Ovary (tissue), 7 donors: ENCODE measurements at regions not wholly inside any gene's neighbourhood (a gene's known extent, or its start where the extent isn't known, plus 50 kb on each side); places are given as distances from the start of the nearest gene placed in this dataset.

ENCODE experiments used
- DNase-seq, 5 donors: peaks; one replicate each; pipeline ENCODE4 v3.0.0-alpha.2; 2019 to 2020
- H3K27ac ChIP-seq, 2 donors: fragments of 200-600 bp; one replicate each; pipeline versions ENCODE4 v1.5.1 to v1.8.0; 2019 to 2022
- H3K27me3 ChIP-seq: fragments of 200-600 bp; one replicate; pipeline ENCODE4 v1.8.0; 2022
- H3K36me3 ChIP-seq: fragments of 200-600 bp; sonication (generic); one replicate; pipeline ENCODE4 v1.5.1; 2019
- H3K4me1 ChIP-seq: one replicate; pipeline ENCODE4 v1.8.1; 2013; ENCODE audit warnings: mild to moderate bottlenecking, moderate library complexity; ENCODE audit not compliant: insufficient read depth
- H3K4me3 ChIP-seq: fragments of 200-600 bp; sonication (generic); one replicate; pipeline ENCODE4 v1.5.1; 2017
- H3K9me3 ChIP-seq, 2 donors: fragments of 200-600 bp in 1 of 2; sonication (generic) in 1 of 2; one replicate each; pipeline versions ENCODE4 v1.5.1 to v1.8.1; 2013 to 2019; ENCODE audit warnings: mild to moderate bottlenecking in 1 of 2, moderate library complexity in 1 of 2
- EP300 ChIP-seq: sonication (generic); formaldehyde crosslinking; IDR thresholded peaks from one replicate; pipeline ENCODE4 v1.6.1; 2017; ENCODE audit warnings: antibody characterized with exemption
- POLR2A ChIP-seq: fragments of 450-650 bp; IDR thresholded peaks from one replicate; pipeline ENCODE4 v1.6.1; 2017; ENCODE audit warnings: antibody characterized with exemption, mild to moderate bottlenecking, moderate library complexity
- WGBS, 3 donors: extraction: QIAGEN DNeasy Blood & Tissue Kit in 1 of 3; methylation state at CpG; one replicate each; pipeline versions ENCODE4 v1.1.5 to v1.1.7; 2013 to 2017; 5-methylcytosine and 5-hydroxymethylcytosine counted together
- intact Hi-C, 4 donors: fragments of 100-400 bp; cut with DNase I; formaldehyde crosslinking; loops; one replicate each; pipeline versions ENCODE4 v1.11.0 to v1.15.1; 2022 to 2023
- TF ChIP-seq, protein P1 (sequence below), 3 donors: fragments of 450-650 bp in 2 of 3; fragments of 200-600 bp in 1 of 3; IDR thresholded peaks; one replicate each; pipeline versions ENCODE4 v1.5.1 to v1.8.0; 2016 to 2022; ENCODE audit warnings: antibody characterized with exemption in 3 of 3, mild to moderate bottlenecking in 1 of 3
- donor health status: DM: no; HTN: no; CAD: no; lungs with moderate emphysema.
- donor health status: DM: no; HTN: no; CAD: no.
- donor health status: Bipolar disorder and iron deficiency.
- donor health status: DM: no; HTN: no; CAD: no.
- donor health status: DM: yes; HTN: yes; CAD: no.

DNA sequence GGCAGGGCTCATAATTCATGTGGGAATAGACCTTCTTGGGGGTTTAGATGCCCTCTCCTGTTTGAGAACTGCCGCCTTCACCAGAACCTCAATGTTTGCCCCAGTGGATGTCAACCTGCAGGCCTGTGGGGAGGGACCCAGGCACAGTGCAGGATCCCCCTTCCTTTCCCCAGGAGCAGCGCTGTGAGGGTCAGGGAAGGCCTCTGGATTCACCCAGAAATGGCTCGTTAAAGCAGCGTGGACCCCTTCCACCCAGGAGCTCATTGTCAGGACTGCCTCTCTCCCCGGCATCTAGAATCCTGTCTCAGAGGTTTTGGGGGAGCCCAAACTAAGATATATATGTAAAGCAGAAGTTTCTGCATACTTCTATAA, 188.3 kb downstream of the GADD45G start:
- 81 to 98% (median 95%) methylated on average over 5 of the region's 5 CpGs for WGBS, 3 donors
- intact Hi-C loops, result no loop called here

DNA sequence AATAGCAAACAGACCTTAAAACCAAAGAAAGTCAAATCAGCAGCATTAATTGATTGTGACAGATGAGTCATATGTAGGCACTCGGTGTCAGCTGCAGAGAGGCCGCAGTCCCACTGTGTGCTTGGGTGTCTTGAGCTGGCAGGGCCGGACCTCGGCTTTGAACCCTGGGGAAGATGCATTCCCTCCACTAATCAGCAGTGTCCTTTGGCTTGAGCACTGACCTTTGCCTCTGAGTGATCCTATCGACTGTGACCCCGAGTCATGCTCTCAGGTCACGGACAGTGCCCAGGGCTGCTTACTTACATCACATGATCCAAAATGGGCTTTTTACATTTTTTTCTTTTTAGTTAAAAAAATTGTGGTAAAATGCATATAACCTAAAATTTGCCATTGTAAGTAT, 188.7 kb downstream of the GADD45G start:
- TF ChIP-seq, protein P1, sequence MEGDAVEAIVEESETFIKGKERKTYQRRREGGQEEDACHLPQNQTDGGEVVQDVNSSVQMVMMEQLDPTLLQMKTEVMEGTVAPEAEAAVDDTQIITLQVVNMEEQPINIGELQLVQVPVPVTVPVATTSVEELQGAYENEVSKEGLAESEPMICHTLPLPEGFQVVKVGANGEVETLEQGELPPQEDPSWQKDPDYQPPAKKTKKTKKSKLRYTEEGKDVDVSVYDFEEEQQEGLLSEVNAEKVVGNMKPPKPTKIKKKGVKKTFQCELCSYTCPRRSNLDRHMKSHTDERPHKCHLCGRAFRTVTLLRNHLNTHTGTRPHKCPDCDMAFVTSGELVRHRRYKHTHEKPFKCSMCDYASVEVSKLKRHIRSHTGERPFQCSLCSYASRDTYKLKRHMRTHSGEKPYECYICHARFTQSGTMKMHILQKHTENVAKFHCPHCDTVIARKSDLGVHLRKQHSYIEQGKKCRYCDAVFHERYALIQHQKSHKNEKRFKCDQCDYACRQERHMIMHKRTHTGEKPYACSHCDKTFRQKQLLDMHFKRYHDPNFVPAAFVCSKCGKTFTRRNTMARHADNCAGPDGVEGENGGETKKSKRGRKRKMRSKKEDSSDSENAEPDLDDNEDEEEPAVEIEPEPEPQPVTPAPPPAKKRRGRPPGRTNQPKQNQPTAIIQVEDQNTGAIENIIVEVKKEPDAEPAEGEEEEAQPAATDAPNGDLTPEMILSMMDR (IDR thresholded peaks at IDR 0.05), result no peak
- no peak for TF ChIP-seq EP300
- no peak overlapping the region for H3K27ac ChIP-seq
- no peak for DNase-seq
- H3K36me3 ChIP-seq, result no peaks in the 10 kb centered on the region
- WGBS, 3 donors, result 88 to 93% (median 89%) methylated on average over 7 of the region's 7 CpGs
- H3K9me3 ChIP-seq, result no peaks in the 10 kb centered on the region
- H3K27me3 ChIP-seq, result no peaks in the 10 kb centered on the region
- H3K4me1 ChIP-seq, result no peaks in the 10 kb centered on the region
- H3K4me3 ChIP-seq, result no peak overlapping the region
- intact Hi-C loops, result no loop called here

More for the DNA sequence above, 188.3 kb downstream of the GADD45G start:
- Histone ChIP-seq H3K9me3 (no peaks in the 10 kb centered on the region), H3K27me3 (no peaks in the 10 kb centered on the region), H3K4me3 (no peak overlapping the region), H3K27ac (no peak overlapping the region), H3K4me1 (no peaks in the 10 kb centered on the region), H3K36me3 (no peaks in the 10 kb centered on the region)
- no peak for DNase-seq
- TF ChIP-seq EP300 (no peak), POLR2A (no peak)
- TF ChIP-seq, protein P1 (IDR thresholded peaks at IDR 0.05), result no peak

DNA sequence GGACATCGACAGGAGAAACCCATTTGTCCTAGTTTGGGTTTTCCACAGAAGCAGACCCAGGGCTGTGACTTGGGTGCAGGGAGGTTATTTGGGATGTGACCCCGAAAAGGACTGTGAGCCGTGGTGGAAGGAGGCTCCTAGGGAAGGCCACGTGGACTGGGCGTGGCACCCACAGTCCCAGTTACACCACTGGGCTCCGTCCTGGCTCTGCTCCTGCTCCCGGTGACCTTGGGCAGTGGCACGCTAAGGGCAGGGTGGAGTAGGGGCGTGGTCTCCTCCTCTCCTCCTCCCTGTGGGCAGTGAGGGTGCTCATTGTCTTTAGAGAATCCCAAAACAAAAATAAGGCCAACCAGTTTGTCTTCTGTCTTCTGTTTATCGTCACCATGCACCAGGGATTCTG, 190.1 kb downstream of the GADD45G start:
- no peak for DNase-seq
- Histone ChIP-seq H3K36me3 (no peaks in the 10 kb centered on the region), H3K27ac (no peak overlapping the region), H3K27me3 (no peaks in the 10 kb centered on the region), H3K9me3 (no peaks in the 10 kb centered on the region), H3K4me3 (no peak overlapping the region), H3K4me1 (no peaks in the 10 kb centered on the region)
- TF ChIP-seq POLR2A (no peak), EP300 (no peak)
- TF ChIP-seq, protein P1 (IDR thresholded peaks at IDR 0.05), result no peak
- intact Hi-C loops, result no loop called here
- WGBS, 3 donors, result 80 to 90% (median 82%) methylated on average over 10 of the region's 10 CpGs

DNA sequence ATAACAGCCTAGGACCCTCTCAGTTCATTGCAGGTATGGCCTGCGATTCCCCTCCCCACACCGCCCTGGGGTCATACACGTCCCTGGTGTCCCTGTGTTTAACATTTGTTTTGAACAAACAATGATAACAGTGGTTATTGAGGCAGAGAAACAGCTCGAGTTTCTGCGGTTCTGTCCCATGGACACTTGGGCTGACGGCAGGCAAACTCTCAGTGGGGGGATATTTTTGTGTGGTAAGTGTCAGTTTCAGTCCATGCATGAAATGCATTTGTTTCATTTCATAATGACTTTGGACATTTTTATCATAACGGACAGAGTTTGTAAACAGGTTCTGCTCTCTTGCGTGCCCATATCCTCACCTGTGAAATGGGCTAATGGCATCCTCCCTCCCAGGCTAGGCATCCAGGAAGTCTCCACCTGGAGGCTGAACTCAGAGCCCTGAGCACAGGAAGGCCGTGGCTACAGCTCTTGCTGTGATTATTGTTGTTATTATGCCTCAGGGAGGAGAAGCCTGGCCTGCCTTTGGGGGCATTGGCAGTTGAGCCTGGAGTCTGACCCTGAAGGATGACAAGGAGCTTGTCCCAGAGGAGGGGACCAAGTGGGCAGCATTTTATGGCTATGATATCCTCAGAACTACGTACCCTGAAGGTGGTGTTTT, 190.9 kb downstream of the GADD45G start:
- TF ChIP-seq, protein P1 (IDR thresholded peaks at IDR 0.05), result no peak
- no peak for TF ChIP-seq POLR2A
- TF ChIP-seq EP300, result no peak
- no peak for DNase-seq
- Histone ChIP-seq H3K4me3 (no peak overlapping the region), H3K9me3 (no peaks in the 10 kb centered on the region), H3K27ac (no peak overlapping the region), H3K27me3 (no peaks in the 10 kb centered on the region), H3K36me3 (no peaks in the 10 kb centered on the region), H3K4me1 (no peaks in the 10 kb centered on the region)
- intact Hi-C loops, result no loop called here
- 68 to 85% (median 74%) methylated on average over 10 of the region's 10 CpGs for WGBS, 3 donors
